A673 (cell line): ENCODE measurements at regions not wholly inside any gene's neighbourhood (a gene's known extent, or its start where the extent isn't known, plus 50 kb on each side); places are given as distances from the start of the nearest gene placed in this dataset.

Experiments used
- EZH2 ChIP-seq: fragments of 200-600 bp; sonication (generic); IDR thresholded peaks from 2 replicates; pipeline ENCODE4 v1.6.1; 2017; ENCODE audit warnings: borderline replicate concordance, low read depth, mild to moderate bottlenecking, mixed read lengths, antibody characterized with exemption, low read length; ENCODE audit not compliant: poor library complexity, severe bottlenecking
- TF ChIP-seq, protein P1 (sequence below): fragments of 300-800, 200-600 bp; sonication (generic); conservative IDR thresholded peaks from 2 replicates; pipeline ENCODE4 v1.5.1; 2017; ENCODE audit warnings: low read depth, mild to moderate bottlenecking, antibody characterized with exemption, low read length, moderate library complexity, mixed read lengths

GRCh38 chr1:25084407-25084806, 147.9 kb downstream of the SYF2 start:
- no peak for TF ChIP-seq EZH2
- TF ChIP-seq, protein P1, sequence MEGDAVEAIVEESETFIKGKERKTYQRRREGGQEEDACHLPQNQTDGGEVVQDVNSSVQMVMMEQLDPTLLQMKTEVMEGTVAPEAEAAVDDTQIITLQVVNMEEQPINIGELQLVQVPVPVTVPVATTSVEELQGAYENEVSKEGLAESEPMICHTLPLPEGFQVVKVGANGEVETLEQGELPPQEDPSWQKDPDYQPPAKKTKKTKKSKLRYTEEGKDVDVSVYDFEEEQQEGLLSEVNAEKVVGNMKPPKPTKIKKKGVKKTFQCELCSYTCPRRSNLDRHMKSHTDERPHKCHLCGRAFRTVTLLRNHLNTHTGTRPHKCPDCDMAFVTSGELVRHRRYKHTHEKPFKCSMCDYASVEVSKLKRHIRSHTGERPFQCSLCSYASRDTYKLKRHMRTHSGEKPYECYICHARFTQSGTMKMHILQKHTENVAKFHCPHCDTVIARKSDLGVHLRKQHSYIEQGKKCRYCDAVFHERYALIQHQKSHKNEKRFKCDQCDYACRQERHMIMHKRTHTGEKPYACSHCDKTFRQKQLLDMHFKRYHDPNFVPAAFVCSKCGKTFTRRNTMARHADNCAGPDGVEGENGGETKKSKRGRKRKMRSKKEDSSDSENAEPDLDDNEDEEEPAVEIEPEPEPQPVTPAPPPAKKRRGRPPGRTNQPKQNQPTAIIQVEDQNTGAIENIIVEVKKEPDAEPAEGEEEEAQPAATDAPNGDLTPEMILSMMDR: no peak
